ENCODE measurements at regions not wholly inside any gene's neighbourhood (a gene's known extent, or its start where the extent isn't known, plus 50 kb on each side); places are given as distances from the start of the nearest gene placed in this dataset.

DNA sequence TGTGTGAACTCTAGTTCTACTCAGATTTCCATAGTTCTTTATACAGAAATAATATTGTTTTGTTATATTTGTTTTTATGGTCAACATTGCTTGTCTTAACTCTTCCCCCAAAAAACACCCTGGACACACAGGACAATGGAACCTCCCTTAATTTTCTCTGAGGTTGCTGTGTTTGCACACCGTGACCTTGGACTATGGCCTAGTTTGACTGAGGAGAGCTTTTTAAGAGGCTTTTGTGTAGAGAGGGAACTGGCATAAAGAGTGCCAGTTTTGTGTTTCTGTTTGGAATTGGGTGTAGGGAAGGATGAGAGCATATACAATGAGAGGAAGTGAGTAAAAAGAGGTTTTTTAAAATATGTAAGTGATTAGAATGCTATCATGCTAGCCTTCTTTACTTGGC is 101.1 kb upstream of the MEF2C start:
- DNase-seq, result no peak

DNA sequence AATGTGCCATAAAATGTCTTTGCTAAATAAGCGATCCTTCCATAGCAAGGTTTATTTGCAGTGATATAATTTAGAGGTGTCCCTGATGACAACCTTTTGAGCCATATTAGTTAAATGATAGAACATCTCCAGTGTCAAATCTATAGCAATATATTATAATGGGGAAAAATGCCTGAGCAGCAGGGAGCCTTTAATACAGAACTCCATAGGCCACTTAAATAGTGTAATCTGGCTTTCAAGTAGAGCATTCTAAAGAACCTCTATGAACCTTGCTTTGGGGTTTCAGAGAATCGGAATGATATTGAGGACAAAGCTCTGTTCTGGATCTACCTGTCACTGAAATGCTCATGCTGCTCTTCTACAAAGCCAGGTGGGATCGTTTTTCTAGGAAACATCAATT is 96.7 kb upstream of the MEF2C start:
- DNase-seq, result no peak

DNA sequence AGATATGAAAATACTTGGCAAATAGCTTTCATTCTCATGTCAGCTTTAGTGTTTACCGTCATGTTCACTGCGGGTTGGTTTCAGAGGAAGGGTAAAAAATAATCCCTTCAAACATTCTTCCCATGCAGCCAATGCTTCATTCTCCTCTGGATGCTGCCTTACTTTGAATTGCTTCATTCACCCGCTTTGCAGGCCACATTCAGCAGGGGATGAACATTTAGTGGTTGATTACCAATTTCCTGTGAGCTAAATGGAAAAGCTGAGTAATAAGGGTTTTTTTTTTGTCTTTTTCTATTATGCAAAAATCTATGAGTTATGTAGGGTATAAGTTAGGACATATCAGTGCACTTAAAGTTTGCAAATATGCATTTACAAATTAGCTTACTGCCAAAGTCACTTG is 96.3 kb upstream of the MEF2C start:
- DNase-seq, result no peak

DNA sequence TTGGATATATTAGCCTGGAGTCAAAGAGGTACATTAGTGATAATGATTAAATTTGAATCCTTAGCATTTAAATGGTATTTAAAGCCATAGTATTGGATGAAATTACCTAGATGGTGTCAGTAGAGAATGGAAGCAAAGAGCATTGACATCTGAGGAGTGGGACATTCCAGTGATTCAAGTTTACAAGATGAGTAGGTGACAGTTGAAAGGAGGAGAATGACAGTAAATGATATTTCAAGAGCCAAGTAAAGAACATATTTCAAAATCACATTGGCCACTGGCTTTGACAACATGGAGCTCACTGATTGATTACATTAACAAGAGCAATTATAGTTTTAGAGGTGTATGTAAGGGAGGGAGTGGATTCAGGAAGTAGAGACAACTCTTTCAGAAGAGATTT is 93.9 kb upstream of the MEF2C start:
- no peak for DNase-seq

DNA sequence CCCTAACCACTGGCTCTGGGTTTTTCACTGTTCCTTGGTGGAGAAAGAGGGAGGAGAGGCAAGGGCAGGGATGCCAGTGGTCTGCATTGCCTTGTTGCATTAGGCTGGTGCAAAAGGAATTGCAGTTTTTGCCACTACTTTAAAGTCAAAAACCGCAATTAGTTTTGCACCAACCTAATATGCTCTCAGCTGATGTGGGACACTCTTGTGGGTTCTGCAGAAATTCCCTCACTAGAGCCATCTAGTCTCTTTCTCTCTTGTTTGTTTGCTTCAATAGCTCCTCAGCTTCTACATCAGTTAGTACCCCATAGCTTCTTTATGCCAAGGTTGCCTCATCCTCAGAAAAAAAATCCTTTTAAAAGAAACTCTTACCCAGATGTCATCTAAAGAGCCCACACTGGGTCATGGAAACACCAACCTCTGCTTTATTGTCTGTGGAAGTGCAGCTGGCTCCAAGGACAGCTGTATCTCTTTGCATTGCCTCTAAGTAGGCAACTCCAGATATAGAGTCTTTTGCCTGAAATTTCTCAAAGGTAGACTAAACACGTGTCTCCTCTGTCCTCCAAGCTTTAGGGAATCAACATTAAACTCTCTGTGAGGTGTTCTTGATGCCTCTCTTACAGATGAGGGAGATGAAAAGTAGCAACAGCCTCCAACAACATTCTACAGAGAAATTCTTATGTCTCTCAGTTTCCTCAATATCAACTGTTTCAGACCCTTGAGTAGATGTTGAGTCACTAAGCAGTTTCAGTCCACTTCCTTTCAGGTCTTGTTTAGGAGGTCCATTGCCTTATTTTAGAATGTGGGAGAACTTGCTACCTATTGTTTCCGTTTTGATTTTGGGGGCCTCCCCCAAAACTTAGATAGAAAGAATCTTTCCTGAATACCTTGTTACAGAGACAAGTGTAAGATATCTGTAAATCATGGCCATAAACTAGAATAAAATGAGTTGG is 84.9 kb upstream of the MEF2C start:
- DNase-seq, result no peak

DNA sequence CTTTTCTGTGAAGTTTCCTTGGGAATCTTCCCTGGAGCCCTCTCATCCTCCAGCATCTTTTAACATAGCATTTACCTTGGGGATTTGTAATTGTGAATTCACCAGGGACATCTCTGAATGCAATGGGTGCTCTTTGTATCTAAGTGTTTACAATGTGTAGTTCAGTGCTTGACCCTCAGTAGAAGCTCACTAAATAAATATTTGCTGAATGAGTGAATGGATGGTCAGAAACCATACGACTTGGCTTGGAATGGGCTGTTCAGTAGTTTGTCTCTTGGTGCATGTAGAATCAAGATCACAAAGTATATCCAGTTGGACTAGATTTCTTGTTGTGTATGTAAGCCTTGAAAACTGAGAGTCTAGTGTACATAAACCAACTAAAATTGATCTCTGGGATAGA is 81.8 kb upstream of the MEF2C start:
- no peak for DNase-seq

DNA sequence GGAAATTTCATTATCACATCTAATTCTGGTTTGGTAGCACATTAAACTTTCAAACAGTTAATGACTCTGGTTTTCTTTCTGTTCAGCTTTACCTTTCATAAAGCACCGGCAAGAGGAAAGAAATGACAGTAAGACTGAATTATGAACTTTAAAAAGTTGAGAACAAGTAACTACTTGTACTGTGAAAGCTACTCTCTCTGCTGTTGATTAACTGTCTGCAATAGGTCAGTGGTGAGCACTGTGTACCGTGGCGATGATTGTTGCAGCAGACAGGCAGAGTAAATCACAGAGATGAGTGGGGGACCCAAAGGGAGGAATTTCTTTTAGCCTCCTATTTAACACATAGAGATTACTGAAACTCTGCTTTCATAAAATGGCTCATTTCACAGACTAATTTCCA is 74.0 kb upstream of the MEF2C start:
- no peak for DNase-seq

DNA sequence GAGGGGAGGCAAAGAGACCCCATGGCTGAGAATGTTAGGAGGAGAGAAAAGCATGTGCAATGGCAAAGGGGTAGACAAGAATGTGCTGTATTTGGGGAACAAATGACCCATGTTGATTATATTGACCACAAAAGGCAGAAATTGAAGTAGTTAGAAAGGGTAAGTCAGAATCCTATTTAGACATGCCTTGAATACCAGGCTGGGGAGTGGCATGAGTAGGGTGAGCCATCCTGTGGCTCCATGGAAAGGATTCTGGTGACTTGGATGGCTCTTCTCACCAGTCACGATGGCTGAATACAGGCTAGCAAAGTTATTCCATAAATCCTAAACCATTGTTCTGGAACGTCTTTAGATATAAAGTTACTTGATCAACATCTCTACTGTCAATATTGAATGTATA is 73.4 kb upstream of the MEF2C start:
- no peak for DNase-seq

DNA sequence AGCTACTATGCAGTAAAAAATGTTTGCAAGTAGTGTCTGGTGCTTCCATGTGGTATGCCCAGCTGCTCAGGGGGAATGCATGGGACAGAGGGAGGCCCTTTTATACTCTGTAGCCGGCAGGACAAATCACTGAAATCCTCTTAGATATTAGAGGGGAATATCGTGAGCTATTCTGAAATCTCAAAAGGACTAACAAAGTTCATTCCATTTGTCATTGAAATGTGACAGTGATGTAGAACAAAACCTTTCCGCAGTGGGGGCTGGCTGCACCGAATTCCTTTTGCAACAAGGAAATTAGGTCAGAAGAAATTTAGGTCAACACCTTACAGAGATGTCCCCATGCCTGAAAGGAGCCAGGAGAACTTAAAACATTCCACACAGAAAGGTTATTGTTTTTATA is 72.4 kb upstream of the MEF2C start:
- DNase-seq, result no peak

DNA sequence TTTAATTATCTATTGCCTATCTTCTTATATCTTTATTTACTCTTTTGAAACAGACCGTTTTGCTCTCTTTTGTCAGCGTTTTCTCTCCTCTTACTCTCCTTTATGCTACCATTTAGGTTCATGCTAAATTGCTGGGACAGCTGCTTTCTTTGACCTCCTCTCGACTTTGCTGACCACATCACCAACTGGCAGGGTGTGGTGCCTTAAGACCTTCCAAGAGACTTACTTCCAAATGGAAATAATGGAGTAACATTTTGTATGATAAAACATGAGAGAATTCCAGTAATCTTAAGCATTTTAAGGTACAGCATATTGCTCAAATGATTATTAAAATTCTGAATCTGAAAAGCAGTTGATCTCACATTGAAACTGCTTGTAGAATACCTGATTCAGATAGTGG is 71.5 kb upstream of the MEF2C start:
- no peak for DNase-seq

DNA sequence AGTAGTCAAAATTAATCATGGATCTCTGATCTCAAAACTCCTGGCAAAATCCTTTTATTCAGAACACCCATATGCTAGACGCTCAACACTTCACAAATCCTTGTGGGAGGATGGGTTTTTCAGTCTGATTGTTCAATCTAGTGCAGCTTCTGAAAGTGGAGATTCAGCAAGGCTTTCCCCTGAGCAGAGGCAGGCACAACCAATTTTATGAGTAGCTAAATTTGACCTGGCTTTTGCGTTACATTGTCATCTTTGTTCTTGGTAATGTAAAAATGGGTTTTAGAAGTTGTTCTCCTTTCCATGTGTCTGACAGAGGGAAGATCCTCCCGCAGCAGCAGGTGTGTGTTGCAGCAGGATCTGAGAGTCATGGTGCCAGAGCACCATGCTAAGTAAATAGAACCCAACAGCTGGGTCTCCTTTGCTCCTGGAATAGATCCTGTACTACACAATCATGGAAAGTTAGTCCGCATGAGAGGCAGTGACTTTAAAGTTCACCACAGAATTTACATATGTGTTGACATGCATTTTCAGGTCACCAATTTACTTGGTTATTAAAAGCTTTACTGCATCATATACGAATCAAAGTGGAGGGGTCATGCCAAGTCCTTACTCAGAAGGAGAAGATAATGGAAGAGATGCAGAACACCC is 70.1 kb upstream of the MEF2C start:
- DNase-seq, result no peak

DNA sequence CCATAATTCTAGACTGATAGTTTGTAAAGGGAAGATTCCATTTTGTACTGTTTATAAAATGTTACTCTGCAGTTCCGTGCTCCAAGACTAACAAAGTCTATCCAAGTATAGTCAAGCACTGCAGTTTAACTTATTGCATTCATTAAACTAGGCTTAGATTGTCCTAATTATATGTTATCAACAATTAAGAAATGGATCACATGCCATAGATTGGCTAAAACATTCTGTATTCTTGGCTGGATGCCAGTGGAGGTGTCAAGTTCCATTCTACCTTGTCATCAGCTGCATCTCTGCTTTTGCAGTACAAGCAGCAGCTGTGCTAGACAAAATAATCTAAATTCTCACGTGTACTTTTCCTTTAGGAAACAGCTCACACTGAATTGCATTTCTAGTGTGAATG is 69.4 kb upstream of the MEF2C start:
- no peak for DNase-seq

DNA sequence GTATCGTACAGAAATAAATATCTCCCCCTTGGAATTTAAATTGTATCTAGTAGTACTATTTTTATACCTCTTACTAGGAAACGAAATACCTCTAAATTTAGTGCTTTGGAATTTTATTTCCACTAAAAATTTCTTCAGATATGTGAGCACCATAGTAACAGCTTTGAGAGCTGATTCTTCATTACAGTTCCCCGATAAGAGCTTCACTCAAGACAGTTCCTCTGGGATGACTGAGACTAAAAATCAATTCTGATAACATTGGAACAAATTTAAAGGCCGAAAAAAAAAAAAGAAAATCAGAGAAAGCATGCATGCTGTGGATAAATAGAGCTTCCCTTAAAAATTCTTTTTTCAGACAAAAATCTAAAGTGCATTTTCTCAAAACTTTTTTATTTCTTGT is 68.5 kb upstream of the MEF2C start:
- no peak for DNase-seq

DNA sequence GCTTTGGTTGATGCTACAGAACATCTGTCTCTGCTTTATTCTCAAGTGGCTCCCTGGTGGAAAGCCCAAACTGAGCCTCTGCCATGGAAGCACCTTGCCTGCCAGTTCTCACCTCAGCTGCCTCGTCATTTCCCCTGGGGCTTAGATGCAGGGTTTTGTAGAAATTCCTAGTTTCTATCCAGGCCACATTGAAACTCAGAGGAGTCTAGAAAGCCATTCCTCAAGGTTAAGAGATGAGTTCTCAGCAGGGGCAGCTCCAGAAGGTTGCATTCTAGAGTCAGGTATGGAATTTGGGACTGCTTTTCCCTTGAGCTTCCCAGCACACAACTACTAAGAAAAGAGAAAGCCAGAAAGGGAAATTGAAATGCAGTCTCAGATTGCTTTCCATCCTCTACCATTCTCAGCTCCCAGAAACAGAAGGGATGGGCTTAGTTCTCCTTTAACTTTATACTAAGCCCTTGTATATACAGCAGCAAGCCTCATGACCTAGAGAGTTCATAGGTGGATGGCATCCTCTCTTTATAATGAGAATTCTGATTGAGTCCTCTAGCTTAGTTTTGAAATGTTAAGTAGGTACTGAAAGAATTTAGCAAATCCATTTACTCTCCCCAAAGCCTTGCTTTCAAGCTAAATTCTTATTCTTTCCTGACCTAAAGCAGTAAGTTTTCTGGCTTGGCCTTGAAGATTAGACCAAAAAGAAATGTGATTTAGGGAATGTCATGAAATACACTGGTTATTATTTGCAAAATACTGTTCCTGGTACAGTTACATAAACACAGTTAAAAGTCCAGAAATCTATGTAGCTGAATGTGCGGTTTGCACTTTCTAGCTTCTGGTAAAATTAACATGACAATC is 66.0 kb upstream of the MEF2C start:
- DNase-seq, result no peak

DNA sequence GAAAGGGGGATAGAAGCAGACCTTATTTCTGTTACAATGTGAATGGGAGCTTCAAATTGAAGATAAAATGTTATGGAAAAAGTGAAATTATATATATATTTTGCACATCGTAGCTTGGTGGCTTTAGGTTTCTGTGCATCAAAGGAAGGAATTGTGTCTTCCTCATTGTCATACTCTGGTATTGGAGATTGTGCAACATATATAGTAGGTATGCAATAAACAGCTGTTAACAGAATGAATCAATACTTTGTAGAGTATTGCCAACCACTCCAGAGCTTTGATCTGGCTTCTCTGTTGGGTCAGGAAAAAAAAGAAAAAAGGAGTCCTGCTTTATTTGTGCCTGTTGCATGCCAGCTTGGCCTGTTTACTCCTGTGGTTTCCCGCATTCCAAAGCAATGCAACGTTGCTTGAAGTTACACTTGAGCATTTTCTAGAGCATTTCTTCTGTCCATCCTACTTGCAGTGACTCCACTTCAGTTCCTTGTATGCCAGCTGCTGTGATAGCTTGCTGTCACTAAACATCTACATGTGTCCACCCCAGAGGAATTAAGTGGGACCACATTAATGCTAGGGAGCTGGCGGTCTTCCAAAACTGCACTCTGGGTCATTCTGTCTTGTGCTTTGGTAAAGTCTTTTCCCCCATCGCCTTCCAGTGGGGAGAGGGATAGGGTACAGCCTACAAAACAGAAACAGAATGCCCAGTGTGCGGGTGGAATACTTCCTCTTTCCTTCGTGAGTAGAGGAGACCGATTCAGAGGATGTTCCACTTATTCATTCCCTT is 62.0 kb upstream of the MEF2C start:
- DNase-seq, result no peak

DNA sequence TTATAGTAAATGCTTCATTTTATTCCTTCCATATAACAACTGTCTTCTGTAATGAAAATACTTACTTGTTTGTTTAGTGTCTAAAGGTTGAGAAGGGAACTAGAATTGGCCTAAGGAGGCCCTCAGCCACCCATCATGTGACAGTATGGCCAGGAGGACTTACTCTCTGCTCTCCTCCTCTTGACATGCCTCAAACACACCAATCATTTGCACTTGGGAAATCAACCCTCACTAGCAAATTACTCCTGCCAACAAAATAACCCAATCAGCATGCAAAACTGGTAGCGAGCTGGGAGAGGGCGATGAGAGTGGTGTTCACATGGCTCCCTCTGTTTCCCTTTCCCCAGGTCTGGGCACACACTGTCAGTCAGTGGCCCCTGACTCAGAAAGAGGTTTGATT is 58.6 kb upstream of the MEF2C start:
- DNase-seq, result no peak

DNA sequence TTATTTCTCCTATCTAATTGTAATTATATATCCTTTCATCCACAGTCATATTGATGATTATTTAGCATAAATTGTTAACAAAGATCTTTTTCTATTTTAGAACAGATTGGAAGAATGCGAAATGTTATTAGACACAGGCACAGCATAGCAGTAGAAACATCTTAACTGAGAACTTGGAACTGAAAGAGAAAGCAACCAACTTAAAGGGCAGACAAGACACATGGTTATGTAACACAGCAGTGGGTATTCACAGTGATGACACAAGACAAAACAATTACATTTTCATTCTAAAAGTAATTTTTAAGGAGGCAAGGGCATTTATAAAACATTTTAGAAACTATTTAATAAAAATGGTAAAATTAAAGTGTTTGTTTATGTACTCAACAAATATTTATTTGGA is 57.7 kb upstream of the MEF2C start:
- no peak for DNase-seq

DNA sequence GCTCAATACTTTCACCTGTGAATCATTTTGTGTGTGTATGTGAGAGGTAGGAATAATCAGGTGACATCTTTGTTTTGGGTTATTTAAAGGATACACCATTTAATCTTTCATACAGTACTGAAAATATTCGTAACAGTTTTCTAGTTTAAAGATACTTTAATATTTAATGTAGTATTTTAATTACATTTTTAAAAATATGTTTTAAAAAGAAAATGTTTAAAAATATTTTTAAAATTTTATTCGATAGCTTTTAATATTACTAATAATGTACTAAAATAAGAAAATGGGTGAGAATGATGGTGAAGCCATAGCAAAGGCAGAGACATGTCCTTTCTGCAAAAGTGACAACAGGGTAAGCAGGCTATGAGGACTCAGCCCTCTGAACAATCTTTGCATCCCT is 56.3 kb upstream of the MEF2C start:
- DNase-seq, result no peak

DNA sequence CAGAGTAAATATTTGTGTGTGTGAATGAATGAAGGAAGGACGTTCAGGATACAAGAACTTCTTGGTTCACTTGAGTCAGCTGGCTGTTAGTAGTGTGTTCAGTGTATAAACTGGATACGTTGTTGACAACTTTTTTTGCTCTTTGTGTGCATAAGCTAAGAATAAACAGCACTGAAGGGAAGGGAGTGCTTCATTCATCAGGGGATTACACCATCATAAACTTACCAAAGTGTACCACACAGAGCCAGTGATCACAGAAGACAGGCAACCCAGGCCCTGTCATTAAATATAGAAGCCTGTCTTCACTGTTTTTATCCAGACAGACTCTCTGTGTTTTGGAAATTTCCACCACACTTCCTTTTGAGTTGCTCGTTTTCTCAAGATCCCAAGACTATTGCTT is 55.5 kb upstream of the MEF2C start:
- DNase-seq, result no peak

DNA sequence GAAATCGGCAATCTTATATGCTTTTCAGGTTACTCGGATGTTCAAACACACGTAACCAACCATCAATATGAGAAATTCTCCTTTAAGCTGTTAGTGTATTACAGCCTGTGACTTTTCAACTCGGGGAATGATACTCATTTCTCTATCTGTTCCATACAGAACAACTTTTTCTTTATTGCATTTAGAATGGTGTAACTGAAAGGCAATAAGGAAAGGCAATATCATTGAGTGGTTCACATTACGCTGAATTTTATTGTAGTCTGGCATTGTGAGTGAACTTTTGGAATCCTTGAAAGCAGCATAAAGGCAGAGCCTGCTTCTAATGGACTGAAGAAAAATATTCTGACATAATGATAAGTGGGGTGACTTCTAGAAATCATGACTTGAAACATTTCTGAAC is 54.4 kb upstream of the MEF2C start:
- no peak for DNase-seq

DNA sequence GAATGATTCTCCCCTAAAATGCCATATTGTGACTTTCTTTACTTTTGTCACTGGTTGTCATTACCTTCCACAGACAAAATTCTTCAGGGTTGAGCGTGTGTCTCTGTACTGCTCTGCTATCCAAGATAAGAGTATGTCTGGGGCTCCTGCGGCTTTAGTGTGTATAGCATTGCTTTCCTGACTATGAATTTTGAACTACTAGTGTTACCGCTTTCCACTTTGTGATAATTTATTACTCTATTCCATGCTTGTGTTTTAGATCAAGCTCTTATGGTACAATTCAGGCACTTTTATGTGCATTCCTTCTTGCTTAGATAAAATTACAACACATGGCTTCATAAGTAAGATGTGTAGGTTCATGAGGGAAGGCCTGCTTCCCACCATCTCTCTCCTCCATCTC is 51.5 kb upstream of the MEF2C start:
- DNase-seq, result no peak

All from CD4-positive, alpha-beta T cell treated with Interleukin-1 beta for 1 hour (primary cell).